Breast epithelium (tissue), 4 donors: ENCODE measurements at regions not wholly inside any gene's neighbourhood (a gene's known extent, or its start where the extent isn't known, plus 50 kb on each side); places are given as distances from the start of the nearest gene placed in this dataset.

Source experiments
- DNase-seq, 2 donors: peaks; one replicate each; pipeline ENCODE4 v3.0.0-alpha.2; 2019; ENCODE audit warnings: low spot score in 2 of 2
- H3K27ac ChIP-seq, 2 donors: fragments of 200-600 bp; sonication (generic) in 1 of 2; one replicate each; pipeline ENCODE4 v1.5.1; 2016 to 2019; ENCODE audit warnings: mild to moderate bottlenecking in 1 of 2
- H3K27me3 ChIP-seq, 2 donors: fragments of 200-600 bp; sonication (generic) in 1 of 2; one replicate each; pipeline versions ENCODE4 v1.5.1 to v1.6.0; 2017 to 2019; ENCODE audit warnings: control low read depth in 1 of 2, mild to moderate bottlenecking in 1 of 2
- H3K36me3 ChIP-seq: fragments of 200-600 bp; one replicate; pipeline ENCODE4 v1.5.1; 2019
- H3K4me1 ChIP-seq, 2 donors: fragments of 200-600 bp; sonication (generic); one replicate each; pipeline ENCODE4 v1.5.1; 2016 to 2019; ENCODE audit warnings: control low read depth in 1 of 2
- H3K4me3 ChIP-seq, 3 donors: fragments of 200-600 bp; sonication (generic); 1 replicate in 2 of 3; 2 replicates in 1 of 3; pipeline ENCODE4 v1.5.1; 2016 to 2019; ENCODE audit warnings: mild to moderate bottlenecking in 3 of 3, moderate library complexity in 2 of 3
- H3K9me3 ChIP-seq, 2 donors: fragments of 200-600 bp; sonication (generic) in 1 of 2; one replicate each; pipeline ENCODE4 v1.5.1; 2016 to 2019; ENCODE audit warnings: control low read depth in 1 of 2
- CTCF ChIP-seq, 3 donors: fragments of 450-650 bp; IDR thresholded peaks; one replicate each; pipeline ENCODE4 v1.5.1; 2016 to 2017; ENCODE audit warnings: antibody characterized with exemption in 3 of 3, mild to moderate bottlenecking in 3 of 3, moderate library complexity in 3 of 3
- POLR2A ChIP-seq: fragments of 450-650 bp; IDR thresholded peaks from one replicate; pipeline ENCODE4 v1.6.1; 2016; ENCODE audit warnings: antibody characterized with exemption, mild to moderate bottlenecking, moderate library complexity
- POLR2AphosphoS5 ChIP-seq, 3 donors: sonication (generic); formaldehyde crosslinking; IDR thresholded peaks; one replicate each; pipeline ENCODE4 v1.6.1; 2017; ENCODE audit warnings: antibody characterized with exemption in 3 of 3
- intact Hi-C: fragments of 100-400 bp; cut with DNase I; formaldehyde crosslinking; loops from one replicate; pipeline ENCODE4 v1.15.1; 2023; ENCODE audit warnings: low total_unique reads

DNA sequence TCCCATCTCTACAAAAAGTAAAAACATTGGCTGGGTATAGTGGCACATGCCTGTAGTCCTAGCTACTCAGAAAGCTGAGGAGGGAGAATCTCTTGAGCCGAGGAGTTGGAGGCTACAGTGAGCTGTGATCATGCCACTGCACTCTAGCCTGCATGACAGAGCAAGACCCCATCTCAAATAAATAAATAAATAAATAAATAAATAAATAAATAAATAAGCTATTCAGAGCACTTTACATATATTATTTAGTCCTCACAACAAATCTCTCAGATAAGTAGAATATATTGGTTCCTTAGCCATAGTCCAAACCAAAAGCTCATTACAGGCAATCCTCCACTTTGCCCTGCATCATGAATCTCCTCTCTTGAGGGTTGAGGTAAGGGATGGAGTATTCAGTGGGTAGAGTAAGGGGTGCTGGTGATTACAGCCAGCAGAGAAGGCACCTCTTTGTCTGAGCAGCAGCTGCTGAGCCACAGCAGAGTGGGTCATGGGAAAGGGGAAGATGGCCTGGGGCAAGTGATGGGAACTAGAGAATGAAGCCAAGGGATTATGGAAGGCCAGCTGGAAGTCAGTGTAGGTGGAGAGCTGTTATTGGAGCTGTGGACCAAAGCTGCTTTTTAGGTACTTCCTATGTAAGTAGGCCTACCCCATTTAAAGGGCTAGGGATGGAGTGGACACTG, 115.5 kb upstream of the ZNF644 start:
- intact Hi-C loops, result no loop called here
- no peaks in the 10 kb centered on the region for H3K4me1 ChIP-seq
- no peak overlapping the region for H3K27ac ChIP-seq
- TF ChIP-seq POLR2AphosphoS5 (IDR thresholded peaks at IDR 0.05) (no peak), POLR2A (no peak), CTCF (IDR thresholded peaks at IDR 0.05) (no peak)
- no peak overlapping the region for H3K4me3 ChIP-seq
- no peaks in the 10 kb centered on the region for H3K27me3 ChIP-seq
- no peaks in the 10 kb centered on the region for H3K36me3 ChIP-seq
- no peaks in the 10 kb centered on the region for H3K9me3 ChIP-seq
- DNase-seq, result no peak

GRCh38 chr1:91135799-91136198, 114.0 kb upstream of the ZNF644 start:
- no peak overlapping the region for H3K27ac ChIP-seq
- no peak for DNase-seq
- no peaks in the 10 kb centered on the region for H3K27me3 ChIP-seq
- intact Hi-C loops, result no loop called here
- H3K4me3 ChIP-seq, result no peak overlapping the region
- no peak for TF ChIP-seq CTCF (IDR thresholded peaks at IDR 0.05)
- TF ChIP-seq POLR2A, result no peak
- no peak for TF ChIP-seq POLR2AphosphoS5 (IDR thresholded peaks at IDR 0.05)
- H3K9me3 ChIP-seq, result no peaks in the 10 kb centered on the region
- no peaks in the 10 kb centered on the region for H3K36me3 ChIP-seq
- H3K4me1 ChIP-seq, result no peaks in the 10 kb centered on the region

GRCh38 chr1:91133248-91133647, 111.4 kb upstream of the ZNF644 start:
- Histone ChIP-seq H3K9me3 (no peaks in the 10 kb centered on the region), H3K27ac (no peak overlapping the region), H3K4me3 (no peak overlapping the region), H3K36me3 (no peaks in the 10 kb centered on the region), H3K4me1 (no peaks in the 10 kb centered on the region), H3K27me3 (no peaks in the 10 kb centered on the region)
- no peak for TF ChIP-seq POLR2A
- no peak for TF ChIP-seq POLR2AphosphoS5 (IDR thresholded peaks at IDR 0.05)
- no peak for TF ChIP-seq CTCF (IDR thresholded peaks at IDR 0.05)
- no peak for DNase-seq
- intact Hi-C loops, result no loop called here

- DNase-seq, result no peak
- H3K27ac ChIP-seq, result no peak overlapping the region
- no peaks in the 10 kb centered on the region for H3K4me1 ChIP-seq
- H3K36me3 ChIP-seq, result no peaks in the 10 kb centered on the region
- TF ChIP-seq CTCF (IDR thresholded peaks at IDR 0.05) (no peak), POLR2A (no peak), POLR2AphosphoS5 (IDR thresholded peaks at IDR 0.05) (no peak)
- H3K9me3 ChIP-seq, result no peaks in the 10 kb centered on the region
- no peak overlapping the region for H3K4me3 ChIP-seq
- intact Hi-C loops, result no loop called here
- no peaks in the 10 kb centered on the region for H3K27me3 ChIP-seq
Measured at GRCh38 chr1:91130256-91130985, 108.6 kb upstream of the ZNF644 start.

GRCh38 chr1:91129458-91129857, 107.6 kb upstream of the ZNF644 start:
- DNase-seq, result no peak
- no peaks in the 10 kb centered on the region for H3K4me1 ChIP-seq
- H3K4me3 ChIP-seq, result no peak overlapping the region
- no peaks in the 10 kb centered on the region for H3K9me3 ChIP-seq
- H3K27ac ChIP-seq, result no peak overlapping the region
- no peaks in the 10 kb centered on the region for H3K27me3 ChIP-seq
- intact Hi-C loops, result no loop called here
- TF ChIP-seq CTCF (IDR thresholded peaks at IDR 0.05) (no peak), POLR2A (no peak), POLR2AphosphoS5 (IDR thresholded peaks at IDR 0.05) (no peak)
- H3K36me3 ChIP-seq, result no peaks in the 10 kb centered on the region
